Panc1 (cell line): ENCODE measurements at regions not wholly inside any gene's neighbourhood (a gene's known extent, or its start where the extent isn't known, plus 50 kb on each side); places are given as distances from the start of the nearest gene placed in this dataset.

Experiments
- POLR2AphosphoS5 ChIP-seq: IDR thresholded peaks from 2 replicates; pipeline ENCODE4 v1.6.1; 2012; ENCODE audit warnings: mild to moderate bottlenecking, low read depth, low read length, moderate library complexity
- TF ChIP-seq, protein P1 (sequence below): fragments of 450-650 bp; IDR thresholded peaks from 2 replicates; pipeline ENCODE4 v1.5.1; 2017; ENCODE audit warnings: mild to moderate bottlenecking
- TF ChIP-seq, protein P2 (sequence below), 2 experiments: IDR thresholded peaks; 2 replicates each; pipeline ENCODE4 v1.6.1; 2011 to 2012; ENCODE audit warnings: low read depth in 2 of 2, control low read depth in 1 of 2, low read length in 1 of 2, mild to moderate bottlenecking in 1 of 2, moderate library complexity in 1 of 2; ENCODE audit not compliant: insufficient read depth in 1 of 2

DNA sequence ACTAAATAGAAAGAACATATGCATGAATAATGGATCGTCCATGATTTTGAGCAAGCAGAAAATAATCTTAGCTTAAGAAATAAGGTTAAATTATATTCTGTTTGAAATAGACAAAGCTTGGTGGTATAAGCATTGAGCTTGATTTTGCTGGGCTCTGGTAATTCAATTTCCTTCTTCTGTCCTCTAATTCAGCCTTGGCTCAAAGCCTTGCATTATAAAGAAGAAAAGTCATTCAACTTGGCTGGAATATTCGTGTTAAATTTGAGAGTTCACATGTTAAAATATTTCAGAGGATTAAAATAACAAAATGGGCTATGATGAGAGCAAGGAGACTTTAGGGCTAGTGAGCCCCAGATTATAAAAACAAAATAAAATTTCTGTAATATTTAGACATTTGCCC is 415.4 kb upstream of the PCDH20 start:
- TF ChIP-seq, protein P1, sequence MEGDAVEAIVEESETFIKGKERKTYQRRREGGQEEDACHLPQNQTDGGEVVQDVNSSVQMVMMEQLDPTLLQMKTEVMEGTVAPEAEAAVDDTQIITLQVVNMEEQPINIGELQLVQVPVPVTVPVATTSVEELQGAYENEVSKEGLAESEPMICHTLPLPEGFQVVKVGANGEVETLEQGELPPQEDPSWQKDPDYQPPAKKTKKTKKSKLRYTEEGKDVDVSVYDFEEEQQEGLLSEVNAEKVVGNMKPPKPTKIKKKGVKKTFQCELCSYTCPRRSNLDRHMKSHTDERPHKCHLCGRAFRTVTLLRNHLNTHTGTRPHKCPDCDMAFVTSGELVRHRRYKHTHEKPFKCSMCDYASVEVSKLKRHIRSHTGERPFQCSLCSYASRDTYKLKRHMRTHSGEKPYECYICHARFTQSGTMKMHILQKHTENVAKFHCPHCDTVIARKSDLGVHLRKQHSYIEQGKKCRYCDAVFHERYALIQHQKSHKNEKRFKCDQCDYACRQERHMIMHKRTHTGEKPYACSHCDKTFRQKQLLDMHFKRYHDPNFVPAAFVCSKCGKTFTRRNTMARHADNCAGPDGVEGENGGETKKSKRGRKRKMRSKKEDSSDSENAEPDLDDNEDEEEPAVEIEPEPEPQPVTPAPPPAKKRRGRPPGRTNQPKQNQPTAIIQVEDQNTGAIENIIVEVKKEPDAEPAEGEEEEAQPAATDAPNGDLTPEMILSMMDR = no peak
- TF ChIP-seq, protein P2, sequence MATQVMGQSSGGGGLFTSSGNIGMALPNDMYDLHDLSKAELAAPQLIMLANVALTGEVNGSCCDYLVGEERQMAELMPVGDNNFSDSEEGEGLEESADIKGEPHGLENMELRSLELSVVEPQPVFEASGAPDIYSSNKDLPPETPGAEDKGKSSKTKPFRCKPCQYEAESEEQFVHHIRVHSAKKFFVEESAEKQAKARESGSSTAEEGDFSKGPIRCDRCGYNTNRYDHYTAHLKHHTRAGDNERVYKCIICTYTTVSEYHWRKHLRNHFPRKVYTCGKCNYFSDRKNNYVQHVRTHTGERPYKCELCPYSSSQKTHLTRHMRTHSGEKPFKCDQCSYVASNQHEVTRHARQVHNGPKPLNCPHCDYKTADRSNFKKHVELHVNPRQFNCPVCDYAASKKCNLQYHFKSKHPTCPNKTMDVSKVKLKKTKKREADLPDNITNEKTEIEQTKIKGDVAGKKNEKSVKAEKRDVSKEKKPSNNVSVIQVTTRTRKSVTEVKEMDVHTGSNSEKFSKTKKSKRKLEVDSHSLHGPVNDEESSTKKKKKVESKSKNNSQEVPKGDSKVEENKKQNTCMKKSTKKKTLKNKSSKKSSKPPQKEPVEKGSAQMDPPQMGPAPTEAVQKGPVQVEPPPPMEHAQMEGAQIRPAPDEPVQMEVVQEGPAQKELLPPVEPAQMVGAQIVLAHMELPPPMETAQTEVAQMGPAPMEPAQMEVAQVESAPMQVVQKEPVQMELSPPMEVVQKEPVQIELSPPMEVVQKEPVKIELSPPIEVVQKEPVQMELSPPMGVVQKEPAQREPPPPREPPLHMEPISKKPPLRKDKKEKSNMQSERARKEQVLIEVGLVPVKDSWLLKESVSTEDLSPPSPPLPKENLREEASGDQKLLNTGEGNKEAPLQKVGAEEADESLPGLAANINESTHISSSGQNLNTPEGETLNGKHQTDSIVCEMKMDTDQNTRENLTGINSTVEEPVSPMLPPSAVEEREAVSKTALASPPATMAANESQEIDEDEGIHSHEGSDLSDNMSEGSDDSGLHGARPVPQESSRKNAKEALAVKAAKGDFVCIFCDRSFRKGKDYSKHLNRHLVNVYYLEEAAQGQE (IDR thresholded peaks at IDR 0.05; ENCODE audit: insufficient read depth in 1 of 2, low read depth in 2 of 2, low read length in 1 of 2) = no peak
- no peak for TF ChIP-seq POLR2AphosphoS5
